ENCODE measurements at regions not wholly inside any gene's neighbourhood (a gene's known extent, or its start where the extent isn't known, plus 50 kb on each side); places are given as distances from the start of the nearest gene placed in this dataset.
"Not testable (repeated sequence)": the region's sequence is repeated elsewhere in the genome, so short reads cannot be mapped to it uniquely, and the experiment has no call there.

- TF ChIP-seq FOXP2 (optimal IDR thresholded peaks at IDR 0.05; ENCODE audit: control extremely low read depth, extremely low read length, insufficient read depth): no peak
- TF ChIP-seq POLR2AphosphoS5 (IDR thresholded peaks at IDR 0.05; ENCODE audit: borderline replicate concordance, low read depth, low read length): no peak
- no peak for TF ChIP-seq EZH2 (IDR thresholded peaks at IDR 0.05)
- Histone ChIP-seq H3K27ac (no peak overlapping the region), H3K4me3 (no peak overlapping the region), H3K9ac (ENCODE audit: insufficient read length) (no peak overlapping the region), H3K9me3 (ENCODE audit: low read depth, low read length) (no peaks in the 10 kb centered on the region), H3K36me3 (ENCODE audit: insufficient read depth, low read length) (no peaks in the 10 kb centered on the region)
- no peak for DNase-seq (ENCODE audit: low read depth, low spot score)
These were observed 776.3 kb downstream of the TMEM121 start for GRCh38 chr14:106302661-106303060.

GRCh38 chr14:106304271-106304670 is 777.9 kb downstream of the TMEM121 start:
- H3K36me3 ChIP-seq (ENCODE audit: insufficient read depth, low read length): no peaks in the 10 kb centered on the region
- no peak overlapping the region for H3K4me3 ChIP-seq
- no peak overlapping the region for H3K27ac ChIP-seq
- TF ChIP-seq EZH2 (IDR thresholded peaks at IDR 0.05): no peak
- no peak for TF ChIP-seq FOXP2 (optimal IDR thresholded peaks at IDR 0.05; ENCODE audit: control extremely low read depth, extremely low read length, insufficient read depth)
- no peak for TF ChIP-seq POLR2AphosphoS5 (IDR thresholded peaks at IDR 0.05; ENCODE audit: borderline replicate concordance, low read depth, low read length)
- DNase-seq (ENCODE audit: low read depth, low spot score): no peak
- no peaks in the 10 kb centered on the region for H3K9me3 ChIP-seq (ENCODE audit: low read depth, low read length)
- no peak overlapping the region for H3K9ac ChIP-seq (ENCODE audit: insufficient read length)

GRCh38 chr14:106308839-106309389 is 782.5 kb downstream of the TMEM121 start:
- no peak overlapping the region for H3K27ac ChIP-seq
- no peak for DNase-seq (ENCODE audit: low read depth, low spot score)
- no peaks in the 10 kb centered on the region for H3K9me3 ChIP-seq (ENCODE audit: low read depth, low read length)
- H3K36me3 ChIP-seq (ENCODE audit: insufficient read depth, low read length): no peaks in the 10 kb centered on the region
- no peak overlapping the region for H3K9ac ChIP-seq (ENCODE audit: insufficient read length)
- no peak overlapping the region for H3K4me3 ChIP-seq
- no peak for TF ChIP-seq FOXP2 (optimal IDR thresholded peaks at IDR 0.05; ENCODE audit: control extremely low read depth, extremely low read length, insufficient read depth)
- no peak for TF ChIP-seq EZH2 (IDR thresholded peaks at IDR 0.05)
- TF ChIP-seq POLR2AphosphoS5 (IDR thresholded peaks at IDR 0.05; ENCODE audit: borderline replicate concordance, low read depth, low read length): no peak

- TF ChIP-seq EZH2 (IDR thresholded peaks at IDR 0.05): no peak
- no peak for TF ChIP-seq POLR2AphosphoS5 (IDR thresholded peaks at IDR 0.05; ENCODE audit: borderline replicate concordance, low read depth, low read length)
- no peak for TF ChIP-seq FOXP2 (optimal IDR thresholded peaks at IDR 0.05; ENCODE audit: control extremely low read depth, extremely low read length, insufficient read depth)
- Histone ChIP-seq H3K36me3 (ENCODE audit: insufficient read depth, low read length) (no peaks in the 10 kb centered on the region), H3K27ac (no peak overlapping the region), H3K9ac (ENCODE audit: insufficient read length) (no peak overlapping the region), H3K9me3 (ENCODE audit: low read depth, low read length) (no peaks in the 10 kb centered on the region), H3K4me3 (no peak overlapping the region)
- no peak for DNase-seq (ENCODE audit: low read depth, low spot score)
These were observed 783.0 kb downstream of the TMEM121 start for GRCh38 chr14:106309423-106309822.

- Histone ChIP-seq H3K36me3 (ENCODE audit: insufficient read depth, low read length) (no peaks in the 10 kb centered on the region), H3K9me3 (ENCODE audit: low read depth, low read length) (no peaks in the 10 kb centered on the region), H3K4me3 (no peak overlapping the region), H3K9ac (ENCODE audit: insufficient read length) (no peak overlapping the region), H3K27ac (no peak overlapping the region)
- no peak for DNase-seq (ENCODE audit: low read depth, low spot score)
- TF ChIP-seq FOXP2 (optimal IDR thresholded peaks at IDR 0.05; ENCODE audit: control extremely low read depth, extremely low read length, insufficient read depth): no peak
- no peak for TF ChIP-seq POLR2AphosphoS5 (IDR thresholded peaks at IDR 0.05; ENCODE audit: borderline replicate concordance, low read depth, low read length)
- TF ChIP-seq EZH2 (IDR thresholded peaks at IDR 0.05): no peak
These were observed 789.1 kb downstream of the TMEM121 start for GRCh38 chr14:106315436-106315835.

GRCh38 chr14:106317593-106317992 is 791.2 kb downstream of the TMEM121 start:
- Histone ChIP-seq H3K36me3 (ENCODE audit: insufficient read depth, low read length) (no peaks in the 10 kb centered on the region), H3K4me3 (no peak overlapping the region), H3K9me3 (ENCODE audit: low read depth, low read length) (no peaks in the 10 kb centered on the region), H3K9ac (ENCODE audit: insufficient read length) (no peak overlapping the region), H3K27ac (no peak overlapping the region)
- DNase-seq (ENCODE audit: low read depth, low spot score): no peak
- no peak for TF ChIP-seq POLR2AphosphoS5 (IDR thresholded peaks at IDR 0.05; ENCODE audit: borderline replicate concordance, low read depth, low read length)
- no peak for TF ChIP-seq EZH2 (IDR thresholded peaks at IDR 0.05)
- no peak for TF ChIP-seq FOXP2 (optimal IDR thresholded peaks at IDR 0.05; ENCODE audit: control extremely low read depth, extremely low read length, insufficient read depth)

GRCh38 chr14:106318700-106319099 is 792.3 kb downstream of the TMEM121 start:
- DNase-seq (ENCODE audit: low read depth, low spot score): no peak
- H3K36me3 ChIP-seq (ENCODE audit: insufficient read depth, low read length): no peaks in the 10 kb centered on the region
- no peaks in the 10 kb centered on the region for H3K9me3 ChIP-seq (ENCODE audit: low read depth, low read length)
- H3K27ac ChIP-seq: no peak overlapping the region
- H3K9ac ChIP-seq (ENCODE audit: insufficient read length): no peak overlapping the region
- no peak overlapping the region for H3K4me3 ChIP-seq
- TF ChIP-seq EZH2 (IDR thresholded peaks at IDR 0.05) (no peak), FOXP2 (optimal IDR thresholded peaks at IDR 0.05; ENCODE audit: control extremely low read depth, extremely low read length, insufficient read depth) (no peak), POLR2AphosphoS5 (IDR thresholded peaks at IDR 0.05; ENCODE audit: borderline replicate concordance, low read depth, low read length) (no peak)

GRCh38 chr14:106323970-106324369 is 797.6 kb downstream of the TMEM121 start:
- not testable (repeated sequence) for H3K27ac ChIP-seq; DNase-seq (ENCODE audit: low read depth, low spot score); H3K9me3 ChIP-seq (ENCODE audit: low read depth, low read length); H3K4me3 ChIP-seq; H3K9ac ChIP-seq (ENCODE audit: insufficient read length); H3K36me3 ChIP-seq (ENCODE audit: insufficient read depth, low read length)

- no peak for DNase-seq (ENCODE audit: low read depth, low spot score)
- no peak overlapping the region for H3K27ac ChIP-seq
- H3K9me3 ChIP-seq (ENCODE audit: low read depth, low read length): no peaks in the 10 kb centered on the region
- TF ChIP-seq EZH2 (IDR thresholded peaks at IDR 0.05): no peak
- TF ChIP-seq FOXP2 (optimal IDR thresholded peaks at IDR 0.05; ENCODE audit: control extremely low read depth, extremely low read length, insufficient read depth): no peak
- no peak for TF ChIP-seq POLR2AphosphoS5 (IDR thresholded peaks at IDR 0.05; ENCODE audit: borderline replicate concordance, low read depth, low read length)
- no peak overlapping the region for H3K9ac ChIP-seq (ENCODE audit: insufficient read length)
- no peak overlapping the region for H3K4me3 ChIP-seq
- no peaks in the 10 kb centered on the region for H3K36me3 ChIP-seq (ENCODE audit: insufficient read depth, low read length)
These were observed 800.9 kb downstream of the TMEM121 start for GRCh38 chr14:106327234-106327633.

GRCh38 chr14:106327702-106328353 is 801.4 kb downstream of the TMEM121 start:
- not testable (repeated sequence) for H3K36me3 ChIP-seq (ENCODE audit: insufficient read depth, low read length); DNase-seq (ENCODE audit: low read depth, low spot score); H3K9ac ChIP-seq (ENCODE audit: insufficient read length); H3K9me3 ChIP-seq (ENCODE audit: low read depth, low read length); H3K4me3 ChIP-seq; H3K27ac ChIP-seq

- not testable (repeated sequence) for H3K36me3 ChIP-seq (ENCODE audit: insufficient read depth, low read length); H3K9ac ChIP-seq (ENCODE audit: insufficient read length); DNase-seq (ENCODE audit: low read depth, low spot score); H3K9me3 ChIP-seq (ENCODE audit: low read depth, low read length); H3K27ac ChIP-seq; H3K4me3 ChIP-seq
These were observed 802.9 kb downstream of the TMEM121 start for GRCh38 chr14:106329243-106329642.

GRCh38 chr14:106329987-106330774 is 803.8 kb downstream of the TMEM121 start:
- not testable (repeated sequence) for DNase-seq (ENCODE audit: low read depth, low spot score); H3K9ac ChIP-seq (ENCODE audit: insufficient read length); H3K27ac ChIP-seq; H3K9me3 ChIP-seq (ENCODE audit: low read depth, low read length); H3K4me3 ChIP-seq; H3K36me3 ChIP-seq (ENCODE audit: insufficient read depth, low read length)

Measured in SK-N-MC (cell line).